ENCODE measurements at regions not wholly inside any gene's neighbourhood (a gene's known extent, or its start where the extent isn't known, plus 50 kb on each side); places are given as distances from the start of the nearest gene placed in this dataset.

- intact Hi-C loops (cut with DNase I; ENCODE audit: low total_unique reads): no loop called here
Observed at GRCh38 chr5:166865206-166865605, 1426.2 kb upstream of the WWC1 start.

GRCh38 chr5:166880456-166880855 is 1411.0 kb upstream of the WWC1 start:
- Histone ChIP-seq H3K9me3 (no peaks in the 10 kb centered on the region), H3K4me1 (no peaks in the 10 kb centered on the region), H3K27me3 (no peaks in the 10 kb centered on the region), H3K27ac (no peak overlapping the region), H3K4me3 (no peak overlapping the region), H3K36me3 (no peaks in the 10 kb centered on the region)
- intact Hi-C loops (cut with DNase I; ENCODE audit: low total_unique reads): no loop called here
- TF ChIP-seq CTCF (IDR thresholded peaks at IDR 0.05): no peak
- no peak for DNase-seq

More at GRCh38 chr5:166865206-166865605, 1426.2 kb upstream of the WWC1 start:
- no peaks in the 10 kb centered on the region for H3K27me3 ChIP-seq
- H3K4me3 ChIP-seq: no peak overlapping the region
- H3K4me1 ChIP-seq: no peaks in the 10 kb centered on the region
- no peaks in the 10 kb centered on the region for H3K36me3 ChIP-seq
- no peak for DNase-seq
- no peak for TF ChIP-seq CTCF (IDR thresholded peaks at IDR 0.05)
- H3K9me3 ChIP-seq: no peaks in the 10 kb centered on the region
- H3K27ac ChIP-seq: no peak overlapping the region

DNA sequence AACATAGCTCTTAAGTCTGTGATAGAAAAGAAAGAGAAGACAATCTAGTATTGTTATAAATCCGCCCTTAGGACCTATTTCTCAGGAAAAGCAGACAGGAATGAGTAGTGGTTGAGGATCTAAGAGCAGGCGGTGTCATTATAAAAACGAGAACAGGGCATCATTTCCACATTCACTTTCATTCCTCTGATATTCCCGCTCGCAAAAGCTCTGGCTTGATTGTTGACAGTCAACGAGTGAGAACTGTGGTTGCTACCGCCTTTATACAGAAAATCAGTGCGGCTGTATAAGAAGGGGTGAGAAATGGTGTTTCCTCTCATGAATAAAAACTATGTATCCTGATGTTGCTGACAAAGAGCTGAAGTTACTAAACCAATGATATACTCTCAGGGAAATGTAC is 1409.6 kb upstream of the WWC1 start:
- no peaks in the 10 kb centered on the region for H3K4me1 ChIP-seq
- intact Hi-C loops (cut with DNase I; ENCODE audit: low total_unique reads): no loop called here

DNA sequence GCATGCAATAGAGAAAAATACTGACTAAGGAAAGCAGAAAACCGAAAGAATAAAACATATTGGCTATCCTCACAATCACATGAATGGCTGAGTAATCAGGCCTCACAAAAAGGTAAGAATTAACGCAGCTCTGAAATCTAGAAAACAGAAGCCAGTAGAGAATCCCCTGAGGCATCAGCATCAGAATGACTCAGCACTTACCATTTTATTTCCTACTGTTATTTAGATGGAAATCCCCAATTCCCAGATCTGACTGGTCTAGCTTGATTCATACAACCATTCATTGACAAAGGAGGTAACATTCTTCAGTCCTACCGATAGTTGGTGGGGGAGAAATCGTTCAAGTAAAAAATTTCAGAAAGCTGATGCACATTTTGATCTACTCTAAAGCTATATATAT is 1408.4 kb upstream of the WWC1 start:
- H3K27ac ChIP-seq: no peak overlapping the region
- H3K4me3 ChIP-seq: no peak overlapping the region
- intact Hi-C loops (cut with DNase I; ENCODE audit: low total_unique reads): no loop called here
- no peak for DNase-seq
- no peaks in the 10 kb centered on the region for H3K9me3 ChIP-seq
- H3K4me1 ChIP-seq: no peaks in the 10 kb centered on the region
- no peaks in the 10 kb centered on the region for H3K36me3 ChIP-seq
- no peak for TF ChIP-seq CTCF (IDR thresholded peaks at IDR 0.05)
- no peaks in the 10 kb centered on the region for H3K27me3 ChIP-seq

More for the DNA sequence above, 1409.6 kb upstream of the WWC1 start:
- Histone ChIP-seq H3K4me3 (no peak overlapping the region), H3K36me3 (no peaks in the 10 kb centered on the region), H3K9me3 (no peaks in the 10 kb centered on the region), H3K27me3 (no peaks in the 10 kb centered on the region), H3K27ac (no peak overlapping the region)
- no peak for DNase-seq
- TF ChIP-seq CTCF (IDR thresholded peaks at IDR 0.05): no peak

DNA sequence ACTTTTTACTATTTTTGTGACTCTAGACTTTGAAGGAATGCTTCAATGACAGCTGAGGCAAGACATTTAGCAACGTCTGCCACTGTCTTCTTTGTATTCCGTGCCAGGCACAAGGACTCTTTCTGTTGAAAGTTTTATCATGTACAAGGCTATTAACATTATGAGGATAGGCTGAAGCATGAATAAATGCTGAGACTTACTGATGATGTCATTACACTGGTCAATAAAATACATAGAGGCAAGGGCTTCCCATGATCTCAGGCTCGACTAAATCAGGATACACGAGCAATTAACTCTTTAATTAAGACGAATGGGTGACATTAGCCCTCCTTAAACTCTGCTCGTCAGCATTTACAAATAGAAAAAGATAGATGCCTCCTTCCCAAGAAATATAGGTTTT is 1393.3 kb upstream of the WWC1 start:
- H3K4me3 ChIP-seq: no peak overlapping the region
- TF ChIP-seq CTCF (IDR thresholded peaks at IDR 0.05): no peak

DNA sequence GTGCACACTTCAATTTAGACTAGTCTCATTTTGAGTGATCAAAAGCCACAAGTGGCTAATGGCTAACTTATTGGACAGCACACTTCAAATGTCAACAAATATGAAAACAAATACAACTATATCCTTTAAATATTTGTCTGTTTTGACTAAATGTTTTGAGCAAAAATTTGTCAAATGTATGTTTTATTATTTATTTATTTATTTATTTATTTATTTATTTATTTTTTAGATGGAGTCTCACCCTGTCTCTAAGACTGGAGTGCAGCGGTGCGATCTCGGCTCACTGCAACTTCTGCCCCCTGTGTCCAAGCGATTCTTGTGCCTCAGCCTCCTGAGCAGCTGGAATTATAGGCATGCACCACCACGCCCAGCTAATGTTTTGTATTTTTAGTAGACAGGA is 1392.1 kb upstream of the WWC1 start:
- Histone ChIP-seq H3K4me1 (no peaks in the 10 kb centered on the region), H3K27me3 (no peaks in the 10 kb centered on the region), H3K27ac (no peak overlapping the region), H3K4me3 (no peak overlapping the region), H3K9me3 (no peaks in the 10 kb centered on the region), H3K36me3 (no peaks in the 10 kb centered on the region)
- no peak for TF ChIP-seq CTCF (IDR thresholded peaks at IDR 0.05)
- no peak for DNase-seq
- intact Hi-C loops (cut with DNase I; ENCODE audit: low total_unique reads): no loop called here

More for the DNA sequence above, 1393.3 kb upstream of the WWC1 start:
- DNase-seq: no peak
- intact Hi-C loops (cut with DNase I; ENCODE audit: low total_unique reads): no loop called here
- Histone ChIP-seq H3K27me3 (no peaks in the 10 kb centered on the region), H3K9me3 (no peaks in the 10 kb centered on the region), H3K4me1 (no peaks in the 10 kb centered on the region), H3K36me3 (no peaks in the 10 kb centered on the region), H3K27ac (no peak overlapping the region)

Data from tibial artery (tissue), 4 donors.